Esophagus mucosa (tissue), 1 donor: ENCODE measurements at regions not wholly inside any gene's neighbourhood (a gene's known extent, or its start where the extent isn't known, plus 50 kb on each side); places are given as distances from the start of the nearest gene placed in this dataset.

ENCODE experiments used
- ATAC-seq: fragments of 200-7000 bp; cut with Tn5 transposase; one replicate; pipeline ENCODE4 v1.9.1; 2020
- donor health status: DM: yes; HTN: yes; CAD: no.

GRCh38 chr10:44435196-44435595 is 50.3 kb upstream of the CXCL12 start:
- no peak for ATAC-seq

GRCh38 chr10:44436240-44436639 is 51.3 kb upstream of the CXCL12 start:
- ATAC-seq, result no peak

- no peak for ATAC-seq
Observed at GRCh38 chr10:44437840-44438511, 53.1 kb upstream of the CXCL12 start.

GRCh38 chr10:44439239-44439957 is 54.5 kb upstream of the CXCL12 start:
- no peak for ATAC-seq

- ATAC-seq, result no peak
Observed at GRCh38 chr10:44439958-44440244, 55.0 kb upstream of the CXCL12 start.

GRCh38 chr10:44457259-44457658 is 72.4 kb upstream of the CXCL12 start:
- ATAC-seq, result no peak

GRCh38 chr10:44458671-44459413 is 73.9 kb upstream of the CXCL12 start:
- no peak for ATAC-seq

- ATAC-seq, result no peak
Observed at GRCh38 chr10:44459671-44460070, 74.8 kb upstream of the CXCL12 start.

GRCh38 chr10:44460416-44460815 is 75.5 kb upstream of the CXCL12 start:
- ATAC-seq, result no peak

- no peak for ATAC-seq
Observed at GRCh38 chr10:44462338-44462914, 77.5 kb upstream of the CXCL12 start.

- ATAC-seq, result no peak
Observed at GRCh38 chr10:44463511-44464121, 78.7 kb upstream of the CXCL12 start.

- no peak for ATAC-seq
Observed at GRCh38 chr10:44464503-44464902, 79.6 kb upstream of the CXCL12 start.

- no peak for ATAC-seq
Observed at GRCh38 chr10:44465401-44466115, 80.7 kb upstream of the CXCL12 start.

GRCh38 chr10:44466236-44466635 is 81.3 kb upstream of the CXCL12 start:
- no peak for ATAC-seq

- no peak for ATAC-seq
Observed at GRCh38 chr10:44467090-44467489, 82.2 kb upstream of the CXCL12 start.

GRCh38 chr10:44467900-44468299 is 83.0 kb upstream of the CXCL12 start:
- no peak for ATAC-seq

- ATAC-seq, result no peak
Observed at GRCh38 chr10:44468525-44468924, 83.6 kb upstream of the CXCL12 start.

- no peak for ATAC-seq
Observed at GRCh38 chr10:44468965-44469364, 84.1 kb upstream of the CXCL12 start.

GRCh38 chr10:44470784-44471183 is 85.9 kb upstream of the CXCL12 start:
- no peak for ATAC-seq

GRCh38 chr10:44471410-44471809 is 86.5 kb upstream of the CXCL12 start:
- ATAC-seq, result no peak

- ATAC-seq, result no peak
Observed at GRCh38 chr10:44473146-44473545, 88.2 kb upstream of the CXCL12 start.

GRCh38 chr10:44476409-44477045 is 91.6 kb upstream of the CXCL12 start:
- no peak for ATAC-seq
